Ovary (tissue), 7 donors: ENCODE measurements at regions not wholly inside any gene's neighbourhood (a gene's known extent, or its start where the extent isn't known, plus 50 kb on each side); places are given as distances from the start of the nearest gene placed in this dataset.

ENCODE experiments used
- DNase-seq, 5 donors: peaks; one replicate each; pipeline ENCODE4 v3.0.0-alpha.2; 2019 to 2020
- H3K27ac ChIP-seq, 2 donors: fragments of 200-600 bp; one replicate each; pipeline versions ENCODE4 v1.5.1 to v1.8.0; 2019 to 2022
- H3K27me3 ChIP-seq: fragments of 200-600 bp; one replicate; pipeline ENCODE4 v1.8.0; 2022
- H3K36me3 ChIP-seq: fragments of 200-600 bp; sonication (generic); one replicate; pipeline ENCODE4 v1.5.1; 2019
- H3K4me1 ChIP-seq: one replicate; pipeline ENCODE4 v1.8.1; 2013; ENCODE audit warnings: mild to moderate bottlenecking, moderate library complexity; ENCODE audit not compliant: insufficient read depth
- H3K4me3 ChIP-seq: fragments of 200-600 bp; sonication (generic); one replicate; pipeline ENCODE4 v1.5.1; 2017
- H3K9me3 ChIP-seq, 2 donors: fragments of 200-600 bp in 1 of 2; sonication (generic) in 1 of 2; one replicate each; pipeline versions ENCODE4 v1.5.1 to v1.8.1; 2013 to 2019; ENCODE audit warnings: mild to moderate bottlenecking in 1 of 2, moderate library complexity in 1 of 2
- CTCF ChIP-seq, 3 donors: fragments of 450-650 bp in 2 of 3; fragments of 200-600 bp in 1 of 3; IDR thresholded peaks; one replicate each; pipeline versions ENCODE4 v1.5.1 to v1.8.0; 2016 to 2022; ENCODE audit warnings: antibody characterized with exemption in 3 of 3, mild to moderate bottlenecking in 1 of 3
- EP300 ChIP-seq: sonication (generic); formaldehyde crosslinking; IDR thresholded peaks from one replicate; pipeline ENCODE4 v1.6.1; 2017; ENCODE audit warnings: antibody characterized with exemption
- POLR2A ChIP-seq: fragments of 450-650 bp; IDR thresholded peaks from one replicate; pipeline ENCODE4 v1.6.1; 2017; ENCODE audit warnings: antibody characterized with exemption, mild to moderate bottlenecking, moderate library complexity
- WGBS, 3 donors: extraction: QIAGEN DNeasy Blood & Tissue Kit in 1 of 3; methylation state at CpG; one replicate each; pipeline versions ENCODE4 v1.1.5 to v1.1.7; 2013 to 2017; 5-methylcytosine and 5-hydroxymethylcytosine counted together
- intact Hi-C, 4 donors: fragments of 100-400 bp; cut with DNase I; formaldehyde crosslinking; loops; one replicate each; pipeline versions ENCODE4 v1.11.0 to v1.15.1; 2022 to 2023
- donor health status: DM: no; HTN: no; CAD: no; lungs with moderate emphysema.
- donor health status: DM: no; HTN: no; CAD: no.
- donor health status: Bipolar disorder and iron deficiency.
- donor health status: DM: no; HTN: no; CAD: no.
- donor health status: DM: yes; HTN: yes; CAD: no.

- 32 to 82% (median 77%) methylated on average over 1 of the region's 1 CpG for WGBS, 3 donors
- H3K4me3 ChIP-seq, result no peak overlapping the region
- no peaks in the 10 kb centered on the region for H3K9me3 ChIP-seq
- H3K36me3 ChIP-seq, result no peaks in the 10 kb centered on the region
- intact Hi-C loops, result no loop called here
- TF ChIP-seq POLR2A, result no peak
- H3K4me1 ChIP-seq, result no peaks in the 10 kb centered on the region
- H3K27ac ChIP-seq, result no peak overlapping the region
- H3K27me3 ChIP-seq, result no peaks in the 10 kb centered on the region
- no peak for DNase-seq
Observed at GRCh38 chr3:153617463-153617862, 455.4 kb downstream of the RAP2B start.

- no peaks in the 10 kb centered on the region for H3K27me3 ChIP-seq
- no peak for DNase-seq
- H3K9me3 ChIP-seq, result no peaks in the 10 kb centered on the region
- no peaks in the 10 kb centered on the region for H3K36me3 ChIP-seq
- TF ChIP-seq POLR2A, result no peak
- H3K4me1 ChIP-seq, result no peaks in the 10 kb centered on the region
- intact Hi-C loops, result no loop called here
- no peak overlapping the region for H3K4me3 ChIP-seq
- WGBS, 3 donors, result 61 to 84% (median 69%) methylated on average over 3 of the region's 3 CpGs
- no peak overlapping the region for H3K27ac ChIP-seq
Observed at GRCh38 chr3:153618176-153618575, 456.1 kb downstream of the RAP2B start.

DNA sequence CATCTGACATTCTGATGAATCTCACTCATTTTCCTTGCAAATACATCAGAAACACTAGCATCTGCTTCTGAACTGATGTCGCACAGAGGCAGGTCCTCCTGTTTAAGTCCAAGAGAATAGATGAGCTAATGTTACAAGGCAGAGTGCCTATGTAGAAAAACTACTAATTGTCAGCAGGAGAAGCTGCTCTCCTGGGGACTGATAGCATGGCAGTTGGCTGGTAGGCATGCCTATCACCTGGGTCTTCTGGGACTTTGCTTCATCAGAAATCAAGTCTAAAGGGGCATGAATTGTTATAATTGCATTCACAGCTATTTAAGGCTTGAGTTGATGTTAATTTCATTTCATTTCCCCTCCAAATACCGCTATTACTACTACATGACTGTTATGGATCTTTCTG lies 457.2 kb downstream of the RAP2B start:
- 91 to 98% (median 95%) methylated on average over 2 of the region's 2 CpGs for WGBS, 3 donors
- no peaks in the 10 kb centered on the region for H3K9me3 ChIP-seq
- H3K27ac ChIP-seq, result no peak overlapping the region
- no peak for DNase-seq
- no peaks in the 10 kb centered on the region for H3K27me3 ChIP-seq
- intact Hi-C loops, result no loop called here
- TF ChIP-seq CTCF (IDR thresholded peaks at IDR 0.05), result no peak
- no peak for TF ChIP-seq POLR2A
- no peak for TF ChIP-seq EP300
- H3K36me3 ChIP-seq, result no peaks in the 10 kb centered on the region
- no peak overlapping the region for H3K4me3 ChIP-seq
- H3K4me1 ChIP-seq, result no peaks in the 10 kb centered on the region

DNA sequence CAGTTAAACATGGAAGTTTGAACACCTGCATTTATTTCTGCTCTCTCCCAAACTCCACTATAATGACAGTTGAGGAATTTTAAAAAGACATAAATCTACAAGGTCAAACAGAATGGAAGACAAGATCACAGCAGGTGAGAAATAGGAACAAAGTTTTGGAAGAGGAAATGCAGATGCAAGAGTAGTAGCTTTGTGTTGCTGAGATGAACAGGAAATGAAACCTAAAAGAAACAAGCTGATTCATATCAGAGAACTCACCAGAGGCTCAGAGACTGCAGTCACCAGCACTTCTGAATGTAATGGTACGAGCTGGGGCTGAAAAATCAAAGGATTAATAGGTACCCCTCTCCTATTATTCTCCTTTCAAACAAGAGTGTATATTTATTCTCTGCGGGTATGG lies 459.9 kb downstream of the RAP2B start:
- Histone ChIP-seq H3K4me3 (no peak overlapping the region), H3K27ac (no peak overlapping the region), H3K9me3 (no peaks in the 10 kb centered on the region), H3K4me1 (no peaks in the 10 kb centered on the region), H3K27me3 (no peaks in the 10 kb centered on the region), H3K36me3 (no peaks in the 10 kb centered on the region)
- TF ChIP-seq EP300 (no peak), POLR2A (no peak), CTCF (IDR thresholded peaks at IDR 0.05) (no peak)
- DNase-seq, result no peak
- WGBS, 3 donors, result 86 to 95% (median 88%) methylated on average over 2 of the region's 2 CpGs
- intact Hi-C loops, result no loop called here

- no peaks in the 10 kb centered on the region for H3K36me3 ChIP-seq
- H3K9me3 ChIP-seq, result no peaks in the 10 kb centered on the region
- H3K4me1 ChIP-seq, result no peaks in the 10 kb centered on the region
- DNase-seq, result no peak
- intact Hi-C loops, result no loop called here
- 82 to 88% (median 84%) methylated on average over 1 of the region's 1 CpG for WGBS, 3 donors
- TF ChIP-seq CTCF (IDR thresholded peaks at IDR 0.05) (no peak), EP300 (no peak), POLR2A (no peak)
- H3K27ac ChIP-seq, result no peak overlapping the region
- H3K27me3 ChIP-seq, result no peaks in the 10 kb centered on the region
- no peak overlapping the region for H3K4me3 ChIP-seq
Observed at GRCh38 chr3:153623834-153624233, 461.8 kb downstream of the RAP2B start.
